CD8-positive, alpha-beta memory T cell (primary cell): ENCODE measurements at regions not wholly inside any gene's neighbourhood (a gene's known extent, or its start where the extent isn't known, plus 50 kb on each side); places are given as distances from the start of the nearest gene placed in this dataset.

Source experiments
- CTCF ChIA-PET: fragments of 350-600 bp; sonication (Branson Sonifier 250); formaldehyde crosslinking; loops from one replicate; lab custom pipeline; 2021; ENCODE audit warnings: antibody characterized with exemption; lab: Charles Lee
- POLR2A ChIA-PET: fragments of 350-600 bp; sonication (Branson Sonifier 250); formaldehyde crosslinking; loops from one replicate; lab custom pipeline; 2021; ENCODE audit warnings: antibody characterized with exemption; lab: Charles Lee
- DNase-seq, 5 donors: peaks; one replicate each; pipeline versions ENCODE4 v3.0.0 to v3.0.0-alpha.2; 2020 to 2022; ENCODE audit warnings: mixed read lengths in 1 of 5
- H3K27ac ChIP-seq: one replicate; pipeline ENCODE4 v1.7.0; 2013; ENCODE audit warnings: low read depth, mild to moderate bottlenecking, low read length, moderate library complexity
- H3K27me3 ChIP-seq: 2 replicates; pipeline ENCODE4 v1.7.0; 2013; ENCODE audit warnings: low read length, mild to moderate bottlenecking; ENCODE audit not compliant: insufficient read depth, poor library complexity, severe bottlenecking
- H3K36me3 ChIP-seq: 2 replicates; pipeline ENCODE4 v1.7.0; 2013; ENCODE audit warnings: mild to moderate bottlenecking, low read length, moderate library complexity; ENCODE audit not compliant: insufficient read depth
- H3K4me1 ChIP-seq: 2 replicates; pipeline ENCODE4 v1.7.0; 2013; ENCODE audit warnings: mild to moderate bottlenecking, low read length, moderate library complexity; ENCODE audit not compliant: insufficient read depth
- H3K4me3 ChIP-seq: 2 replicates; pipeline ENCODE4 v1.7.0; 2013; ENCODE audit warnings: mild to moderate bottlenecking, low read length
- H3K9me3 ChIP-seq: 2 replicates; pipeline ENCODE4 v1.7.0; 2013; ENCODE audit warnings: mild to moderate bottlenecking, low read length
- H3K27ac Mint-ChIP-seq, 8 donors: one replicate each; pipeline ENCODE4 v1.8.0; 2020 to 2021; ENCODE audit warnings: mixed read lengths in 8 of 8, mild to moderate bottlenecking in 6 of 8, inconsistent platforms in 3 of 8, moderate library complexity in 3 of 8
- H3K27me3 Mint-ChIP-seq, 2 donors: one replicate each; pipeline ENCODE4 v1.8.0; 2020 to 2021; ENCODE audit warnings: mixed read lengths in 2 of 2, mild to moderate bottlenecking in 1 of 2, moderate library complexity in 1 of 2
- H3K36me3 Mint-ChIP-seq, 3 donors: one replicate each; pipeline ENCODE4 v1.8.0; 2020 to 2021; ENCODE audit warnings: mixed read lengths in 3 of 3, inconsistent platforms in 1 of 3, mild to moderate bottlenecking in 1 of 3
- H3K4me1 Mint-ChIP-seq, 3 donors: one replicate each; pipeline ENCODE4 v1.8.0; 2020 to 2021; ENCODE audit warnings: mixed read lengths in 3 of 3, inconsistent platforms in 1 of 3, mild to moderate bottlenecking in 1 of 3
- H3K4me3 Mint-ChIP-seq, 7 donors: one replicate each; pipeline ENCODE4 v1.8.0; 2020 to 2021; ENCODE audit warnings: mixed read lengths in 7 of 7, mild to moderate bottlenecking in 6 of 7, moderate library complexity in 4 of 7, inconsistent platforms in 2 of 7
- H3K9me3 Mint-ChIP-seq, 5 donors: one replicate each; pipeline ENCODE4 v1.8.0; 2020 to 2022; ENCODE audit warnings: mixed read lengths in 5 of 5, mild to moderate bottlenecking in 3 of 5, moderate library complexity in 2 of 5, inconsistent platforms in 1 of 5

GRCh38 chr5:124087752-124088151 is 575.8 kb downstream of the CSNK1G3 start:
- Mint-ChIP-seq H3K9me3 (peaks cover 0 to 7% (median 5%) of the 10 kb centered on the region in 5 donors), H3K36me3 (no peaks in the 10 kb centered on the region), H3K27ac (no peak overlapping the region), H3K4me3 (no peak overlapping the region), H3K4me1 (no peaks in the 10 kb centered on the region), H3K27me3 (no peaks in the 10 kb centered on the region)
- Histone ChIP-seq H3K4me3 (no peak overlapping the region), H3K4me1 (no peaks in the 10 kb centered on the region), H3K27ac (no peak overlapping the region), H3K27me3 (no peaks in the 10 kb centered on the region), H3K9me3 (no peaks in the 10 kb centered on the region), H3K36me3 (no peaks in the 10 kb centered on the region)
- ChIA-PET CTCF (no interaction called here), POLR2A (no interaction called here)
- DNase-seq, result no peak

DNA sequence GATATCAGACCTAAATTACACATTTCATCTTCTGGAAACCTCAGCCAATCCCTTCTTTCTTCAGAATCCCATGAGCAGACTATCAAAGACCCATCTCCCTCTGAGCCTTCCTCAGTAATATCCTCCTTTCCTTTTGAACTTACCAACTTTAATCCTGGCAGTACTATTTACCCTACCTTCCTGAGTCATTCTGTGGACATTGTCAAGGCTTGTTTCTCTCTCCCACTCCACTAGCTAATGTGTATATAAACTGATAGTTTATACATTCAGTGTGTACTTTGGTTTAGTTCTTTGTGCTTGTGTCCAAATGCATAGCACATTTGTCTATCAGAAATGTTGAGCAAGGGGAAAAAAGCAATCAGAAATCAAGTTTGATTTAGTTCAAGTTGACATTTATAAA is 568.3 kb downstream of the CSNK1G3 start:
- POLR2A ChIA-PET, result no interaction called here
- CTCF ChIA-PET, result no interaction called here

GRCh38 chr5:124079062-124079461 is 567.1 kb downstream of the CSNK1G3 start:
- H3K27ac Mint-ChIP-seq, result no peak overlapping the region
- Histone ChIP-seq H3K27ac (no peak overlapping the region), H3K9me3 (no peaks in the 10 kb centered on the region), H3K4me3 (no peak overlapping the region), H3K36me3 (no peaks in the 10 kb centered on the region), H3K27me3 (no peaks in the 10 kb centered on the region), H3K4me1 (no peaks in the 10 kb centered on the region)
- ChIA-PET CTCF (no interaction called here), POLR2A (no interaction called here)
- H3K9me3 Mint-ChIP-seq, result peaks cover 3 to 45% (median 5%) of the 10 kb centered on the region in 5 donors
- H3K4me1 Mint-ChIP-seq, result no peaks in the 10 kb centered on the region
- no peaks in the 10 kb centered on the region for H3K27me3 Mint-ChIP-seq
- no peak for DNase-seq
- no peaks in the 10 kb centered on the region for H3K36me3 Mint-ChIP-seq
- H3K4me3 Mint-ChIP-seq, result no peak overlapping the region

More for the DNA sequence above, 568.3 kb downstream of the CSNK1G3 start:
- Histone ChIP-seq H3K4me1 (no peaks in the 10 kb centered on the region), H3K27ac (no peak overlapping the region), H3K4me3 (no peak overlapping the region), H3K9me3 (no peaks in the 10 kb centered on the region), H3K27me3 (no peaks in the 10 kb centered on the region), H3K36me3 (no peaks in the 10 kb centered on the region)
- H3K4me3 Mint-ChIP-seq, result no peak overlapping the region
- H3K27ac Mint-ChIP-seq, result no peak overlapping the region
- H3K36me3 Mint-ChIP-seq, result no peaks in the 10 kb centered on the region
- no peak for DNase-seq
- no peaks in the 10 kb centered on the region for H3K27me3 Mint-ChIP-seq
- peaks cover 2 to 41% (median 4%) of the 10 kb centered on the region in 5 donors for H3K9me3 Mint-ChIP-seq
- H3K4me1 Mint-ChIP-seq, result no peaks in the 10 kb centered on the region

DNA sequence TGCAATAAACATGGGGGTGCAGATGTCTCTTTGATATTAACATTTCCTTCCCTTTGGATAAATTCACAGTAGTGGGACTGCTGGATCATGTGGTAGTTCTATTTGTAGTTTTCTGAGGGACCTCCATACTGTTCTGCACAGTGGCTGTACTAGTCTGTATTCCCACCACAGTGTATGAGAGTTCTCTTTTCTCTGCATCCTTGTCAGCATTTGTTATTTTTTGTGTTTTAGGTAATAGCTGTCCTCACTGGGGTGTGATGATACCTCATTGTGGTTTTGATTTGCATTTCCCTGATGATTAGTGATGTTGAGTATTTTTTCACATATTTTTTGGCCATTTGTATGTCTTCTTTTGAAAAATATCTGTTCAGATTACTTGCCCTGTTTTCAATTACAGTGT is 562.5 kb downstream of the CSNK1G3 start:
- Histone ChIP-seq H3K36me3 (no peaks in the 10 kb centered on the region), H3K4me3 (no peak overlapping the region), H3K27me3 (no peaks in the 10 kb centered on the region), H3K9me3 (no peaks in the 10 kb centered on the region), H3K4me1 (no peaks in the 10 kb centered on the region), H3K27ac (no peak overlapping the region)
- ChIA-PET POLR2A (no interaction called here), CTCF (no interaction called here)
- no peak overlapping the region for H3K4me3 Mint-ChIP-seq
- peaks cover 0 to 51% (median 3%) of the 10 kb centered on the region in 5 donors for H3K9me3 Mint-ChIP-seq
- H3K36me3 Mint-ChIP-seq, result no peaks in the 10 kb centered on the region
- H3K4me1 Mint-ChIP-seq, result no peaks in the 10 kb centered on the region
- H3K27ac Mint-ChIP-seq, result no peak overlapping the region
- H3K27me3 Mint-ChIP-seq, result no peaks in the 10 kb centered on the region
- DNase-seq, result no peak

DNA sequence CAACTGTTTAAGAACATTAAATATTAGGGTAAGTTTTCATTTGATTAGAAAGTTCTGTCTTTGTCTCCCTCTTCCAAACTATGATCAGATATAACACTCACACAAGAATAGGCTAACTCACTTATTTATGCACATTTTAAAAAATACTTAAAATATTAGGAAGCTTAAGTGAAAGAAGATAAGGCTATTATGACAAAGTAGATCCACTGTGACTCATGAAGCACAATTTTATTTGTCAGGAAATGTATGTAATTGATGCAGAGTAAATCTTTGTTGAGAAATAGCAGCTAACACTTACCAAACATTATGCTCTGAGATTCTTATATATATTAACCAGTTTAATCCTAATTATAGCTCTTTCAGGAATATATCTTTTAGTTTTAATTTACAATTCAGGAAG is 560.6 kb downstream of the CSNK1G3 start:
- no peaks in the 10 kb centered on the region for H3K27me3 Mint-ChIP-seq
- no peaks in the 10 kb centered on the region for H3K9me3 ChIP-seq

DNA sequence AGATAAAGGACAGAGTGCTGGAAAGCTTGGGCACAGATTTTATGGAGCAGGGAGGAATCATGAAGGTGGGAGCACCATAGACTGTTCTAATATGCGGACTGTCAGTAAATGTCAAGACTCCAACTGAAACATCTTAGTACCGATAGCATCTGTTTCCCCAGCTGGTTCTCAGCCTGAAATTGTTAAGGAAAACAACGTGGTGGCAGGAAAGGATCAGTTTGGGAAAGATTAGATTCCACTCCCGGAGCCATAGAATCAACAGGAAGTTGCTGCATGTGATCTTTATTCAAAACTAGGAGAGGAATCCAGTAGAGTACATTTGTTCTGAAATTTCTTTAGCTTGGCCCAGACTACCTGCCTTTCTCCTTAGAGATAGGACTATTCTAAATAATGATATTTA is 559.1 kb downstream of the CSNK1G3 start:
- Mint-ChIP-seq H3K27me3 (no peaks in the 10 kb centered on the region), H3K4me1 (no peaks in the 10 kb centered on the region), H3K27ac (no peak overlapping the region), H3K9me3 (peaks cover 0 to 31% (median 4%) of the 10 kb centered on the region in 5 donors), H3K36me3 (no peaks in the 10 kb centered on the region), H3K4me3 (no peak overlapping the region)
- Histone ChIP-seq H3K27ac (no peak overlapping the region), H3K4me1 (no peaks in the 10 kb centered on the region), H3K27me3 (no peaks in the 10 kb centered on the region), H3K9me3 (no peaks in the 10 kb centered on the region), H3K36me3 (no peaks in the 10 kb centered on the region), H3K4me3 (no peak overlapping the region)
- ChIA-PET POLR2A (no interaction called here), CTCF (no interaction called here)
- DNase-seq, result no peak

More for the DNA sequence above, 560.6 kb downstream of the CSNK1G3 start:
- ChIA-PET POLR2A (no interaction called here), CTCF (no interaction called here)
- Histone ChIP-seq H3K27me3 (no peaks in the 10 kb centered on the region), H3K27ac (no peak overlapping the region), H3K4me1 (no peaks in the 10 kb centered on the region), H3K36me3 (no peaks in the 10 kb centered on the region), H3K4me3 (no peak overlapping the region)
- peaks cover 0 to 42% (median 4%) of the 10 kb centered on the region in 5 donors for H3K9me3 Mint-ChIP-seq
- DNase-seq, result no peak
- H3K4me3 Mint-ChIP-seq, result no peak overlapping the region
- H3K4me1 Mint-ChIP-seq, result no peaks in the 10 kb centered on the region
- H3K27ac Mint-ChIP-seq, result no peak overlapping the region
- H3K36me3 Mint-ChIP-seq, result no peaks in the 10 kb centered on the region

DNA sequence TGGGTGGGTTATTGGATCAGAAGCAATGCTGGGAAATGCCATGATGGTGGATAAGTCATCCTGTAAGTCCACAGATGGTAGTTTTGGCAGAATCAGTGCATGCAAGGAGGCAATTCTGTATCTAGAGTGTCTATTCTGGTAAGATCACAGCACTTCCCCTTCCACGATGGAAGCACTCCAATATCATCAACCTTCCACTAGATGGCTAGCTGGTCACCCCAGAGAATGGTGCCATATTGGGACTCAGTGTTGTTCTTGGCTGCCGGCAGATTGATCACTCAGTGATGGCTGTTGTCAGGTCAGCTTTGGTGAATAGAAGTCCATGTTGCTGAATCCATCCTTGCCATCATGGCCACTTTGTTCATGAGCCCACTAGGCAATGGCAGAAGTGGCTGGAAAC is 553.5 kb downstream of the CSNK1G3 start:
- Histone ChIP-seq H3K36me3 (no peaks in the 10 kb centered on the region), H3K27ac (no peak overlapping the region), H3K4me3 (no peak overlapping the region), H3K4me1 (no peaks in the 10 kb centered on the region), H3K27me3 (no peaks in the 10 kb centered on the region), H3K9me3 (no peaks in the 10 kb centered on the region)
- POLR2A ChIA-PET, result no interaction called here
- no peak overlapping the region for H3K27ac Mint-ChIP-seq
- H3K36me3 Mint-ChIP-seq, result no peaks in the 10 kb centered on the region
- CTCF ChIA-PET, result no interaction called here
- peaks cover 0 to 10% (median 4%) of the 10 kb centered on the region in 5 donors for H3K9me3 Mint-ChIP-seq
- no peaks in the 10 kb centered on the region for H3K27me3 Mint-ChIP-seq
- DNase-seq, result no peak
- no peak overlapping the region for H3K4me3 Mint-ChIP-seq
- H3K4me1 Mint-ChIP-seq, result no peaks in the 10 kb centered on the region

DNA sequence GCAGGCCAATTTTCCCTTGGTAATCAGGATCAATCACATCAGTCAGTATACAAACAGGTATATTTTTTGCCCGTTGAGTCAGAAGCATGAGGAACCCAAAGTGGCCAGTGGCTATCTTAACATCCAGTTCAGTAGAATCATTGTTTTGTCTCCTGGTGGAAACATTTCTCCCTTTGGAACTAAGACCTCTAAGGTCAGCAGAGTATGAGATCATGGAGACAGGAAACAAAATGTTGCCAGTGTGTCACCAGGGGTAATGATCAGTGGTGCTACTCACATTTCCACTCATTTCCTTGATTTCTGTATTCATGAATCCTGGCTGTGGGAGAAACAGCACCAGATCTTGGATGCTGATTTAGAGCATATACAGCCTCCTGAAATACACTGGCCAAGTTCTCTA is 553.0 kb downstream of the CSNK1G3 start:
- ChIA-PET CTCF (no interaction called here), POLR2A (no interaction called here)
- Mint-ChIP-seq H3K9me3 (peaks cover 0 to 9% (median 4%) of the 10 kb centered on the region in 5 donors), H3K27me3 (no peaks in the 10 kb centered on the region), H3K27ac (no peak overlapping the region), H3K36me3 (no peaks in the 10 kb centered on the region), H3K4me3 (no peak overlapping the region), H3K4me1 (no peaks in the 10 kb centered on the region)
- no peak for DNase-seq
- Histone ChIP-seq H3K4me1 (no peaks in the 10 kb centered on the region), H3K4me3 (no peak overlapping the region), H3K9me3 (no peaks in the 10 kb centered on the region), H3K27ac (no peak overlapping the region), H3K27me3 (no peaks in the 10 kb centered on the region), H3K36me3 (no peaks in the 10 kb centered on the region)

GRCh38 chr5:124061663-124062062 is 549.7 kb downstream of the CSNK1G3 start:
- Mint-ChIP-seq H3K27ac (no peak overlapping the region), H3K4me1 (no peaks in the 10 kb centered on the region), H3K4me3 (no peak overlapping the region), H3K27me3 (no peaks in the 10 kb centered on the region), H3K9me3 (peaks cover 2 to 8% (median 3%) of the 10 kb centered on the region in 5 donors), H3K36me3 (no peaks in the 10 kb centered on the region)
- no peaks in the 10 kb centered on the region for H3K27me3 ChIP-seq
- no peak overlapping the region for H3K4me3 ChIP-seq
- H3K36me3 ChIP-seq, result no peaks in the 10 kb centered on the region
- no peak overlapping the region for H3K27ac ChIP-seq
- ChIA-PET POLR2A (no interaction called here), CTCF (no interaction called here)
- no peak for DNase-seq
- H3K4me1 ChIP-seq, result no peaks in the 10 kb centered on the region
- no peaks in the 10 kb centered on the region for H3K9me3 ChIP-seq
